ENCODE measurements at regions not wholly inside any gene's neighbourhood (a gene's known extent, or its start where the extent isn't known, plus 50 kb on each side); places are given as distances from the start of the nearest gene placed in this dataset.

- TF ChIP-seq CTCF (conservative IDR thresholded peaks at IDR 0.05) (no peak), ZFX (IDR thresholded peaks at IDR 0.05) (no peak)
Observed at GRCh38 chr5:163245584-163245983, 191.8 kb upstream of the CCNG1 start.

All from C4-2B (cell line).